ENCODE measurements at regions not wholly inside any gene's neighbourhood (a gene's known extent, or its start where the extent isn't known, plus 50 kb on each side); places are given as distances from the start of the nearest gene placed in this dataset.
"Not testable (repeated sequence)": the region's sequence is repeated elsewhere in the genome, so short reads cannot be mapped to it uniquely, and the experiment has no call there.

GRCh38 chr2:154952346-154952980 lies 254.0 kb downstream of the KCNJ3 start:
- H3K27ac ChIP-seq, result no peak overlapping the region
- no peaks in the 10 kb centered on the region for H3K9me3 ChIP-seq
- no peaks in the 10 kb centered on the region for H3K4me1 ChIP-seq
- POLR2A ChIA-PET, result no interaction called here
- ATAC-seq (no peak), DNase-seq (ENCODE audit: low read depth in 1 of 2, low spot score in 1 of 2) (no peak), FAIRE-seq (no peak)
- no peak overlapping the region for H3K4me3 ChIP-seq
- TF ChIP-seq EHF (CRISPR knock-in tag; IDR thresholded peaks at IDR 0.05) (no peak), MAFK (IDR thresholded peaks at IDR 0.05; ENCODE audit: partially characterized antibody) (no peak), USF2 (IDR thresholded peaks at IDR 0.05) (no peak), JUNB (IDR thresholded peaks at IDR 0.05) (no peak), RARB (CRISPR knock-in tag; IDR thresholded peaks at IDR 0.05) (no peak), EP300 (IDR thresholded peaks at IDR 0.05) (no peak)
- WGBS (ENCODE audit: missing lambda C conversion rate), result 34% methylated on average over 4 of the region's 4 CpGs
- H3K4me2 ChIP-seq, result no peak overlapping the region
- CTCF ChIA-PET, result no interaction called here

GRCh38 chr2:154947416-154947815 lies 248.9 kb downstream of the KCNJ3 start:
- FAIRE-seq; POLR2A ChIA-PET; H3K27ac ChIP-seq; H3K9me3 ChIP-seq; ATAC-seq; H3K4me2 ChIP-seq; H3K4me1 ChIP-seq; H3K4me3 ChIP-seq; CTCF ChIA-PET; DNase-seq (ENCODE audit: low read depth in 1 of 2, low spot score in 1 of 2): not testable (repeated sequence)
- 55% methylated on average over 16 of the region's 16 CpGs for WGBS (ENCODE audit: missing lambda C conversion rate)

- CTCF ChIA-PET, result no interaction called here
- Histone ChIP-seq H3K4me2 (no peak overlapping the region), H3K9me3 (no peaks in the 10 kb centered on the region), H3K4me3 (no peak overlapping the region), H3K4me1 (no peaks in the 10 kb centered on the region), H3K27ac (no peak overlapping the region)
- 69% methylated on average over 1 of the region's 1 CpG for WGBS (ENCODE audit: missing lambda C conversion rate)
- DNase-seq (ENCODE audit: low read depth in 1 of 2, low spot score in 1 of 2) (no peak), ATAC-seq (no peak), FAIRE-seq (no peak)
- TF ChIP-seq HES2 (IDR thresholded peaks at IDR 0.05) (no peak), ZNF302 (CRISPR knock-in tag; IDR thresholded peaks at IDR 0.05) (no peak), MYC (IDR thresholded peaks at IDR 0.05; ENCODE audit: borderline replicate concordance, low read length) (no peak), E2F6 (IDR thresholded peaks at IDR 0.05; ENCODE audit: borderline replicate concordance, low read depth) (no peak)
- POLR2A ChIA-PET, result no interaction called here
Observed at GRCh38 chr2:154945984-154946383, 247.5 kb downstream of the KCNJ3 start.

- ChIA-PET POLR2A (no interaction called here), CTCF (no interaction called here)
Observed at GRCh38 chr2:154941379-154941778, 242.9 kb downstream of the KCNJ3 start.

More at GRCh38 chr2:154941379-154941778, 242.9 kb downstream of the KCNJ3 start:
- H3K4me2 ChIP-seq, result no peak overlapping the region
- no peak overlapping the region for H3K4me3 ChIP-seq
- DNase-seq (ENCODE audit: low read depth in 1 of 2, low spot score in 1 of 2) (no peak), FAIRE-seq (no peak), ATAC-seq (no peak)
- no peak overlapping the region for H3K27ac ChIP-seq
- no peaks in the 10 kb centered on the region for H3K4me1 ChIP-seq
- no peak for TF ChIP-seq ATOH8 (CRISPR knock-in tag; IDR thresholded peaks at IDR 0.05; ENCODE audit: low read depth)
- no peak for TF ChIP-seq TP53 (CRISPR knock-in tag; IDR thresholded peaks at IDR 0.05)
- TF ChIP-seq BCL3 (IDR thresholded peaks at IDR 0.05), result no peak
- TF ChIP-seq JUN (IDR thresholded peaks at IDR 0.05), result no peak
- TF ChIP-seq REST (IDR thresholded peaks at IDR 0.05), result no peak
- TF ChIP-seq NPAS2 (CRISPR knock-in tag; IDR thresholded peaks at IDR 0.05; ENCODE audit: borderline replicate concordance), result no peak
- TF ChIP-seq RCOR1 (IDR thresholded peaks at IDR 0.05; ENCODE audit: low read depth, low read length), result no peak
- no peak for TF ChIP-seq RAD21 (conservative IDR thresholded peaks at IDR 0.05 in 1 of 2, IDR thresholded peaks at IDR 0.05 in 1 of 2)
- no peak for TF ChIP-seq CEBPB (IDR thresholded peaks at IDR 0.05)
- no peaks in the 10 kb centered on the region for H3K9me3 ChIP-seq

Data from A549 (cell line).